Progenitor cell of endocrine pancreas (in vitro differentiated cells): ENCODE measurements at regions not wholly inside any gene's neighbourhood (a gene's known extent, or its start where the extent isn't known, plus 50 kb on each side); places are given as distances from the start of the nearest gene placed in this dataset.

Experiments
- DNase-seq: peaks from one replicate; pipeline ENCODE4 v3.0.0; 2021; ENCODE audit warnings: low spot score; ENCODE audit not compliant: unreplicated experiment
- H3K27ac Mint-ChIP-seq: 2 replicates; pipeline ENCODE4 v1.8.0; 2021; ENCODE audit warnings: mild to moderate bottlenecking, moderate library complexity, mixed read lengths
- H3K27me3 Mint-ChIP-seq: 2 replicates; pipeline ENCODE4 v1.8.0; 2021; ENCODE audit warnings: mixed read lengths
- H3K36me3 Mint-ChIP-seq: 2 replicates; pipeline ENCODE4 v1.8.0; 2022; ENCODE audit warnings: mixed read lengths; ENCODE audit not compliant: insufficient read depth
- H3K4me1 Mint-ChIP-seq: 2 replicates; pipeline ENCODE4 v1.8.0; 2021; ENCODE audit warnings: low read depth, mixed read lengths
- H3K4me3 Mint-ChIP-seq: 2 replicates; pipeline ENCODE4 v1.8.0; 2021; ENCODE audit warnings: low read depth, mild to moderate bottlenecking, moderate library complexity, mixed read lengths
- H3K9me3 Mint-ChIP-seq: 2 replicates; pipeline ENCODE4 v1.8.0; 2021; ENCODE audit warnings: low read depth, mixed read lengths
- CTCF ChIP-seq: fragments of 200-600 bp; sonication (generic); IDR thresholded peaks from one replicate; pipeline ENCODE4 v1.5.0; 2021; ENCODE audit warnings: antibody characterized with exemption, mild to moderate bottlenecking; ENCODE audit not compliant: unreplicated experiment

DNA sequence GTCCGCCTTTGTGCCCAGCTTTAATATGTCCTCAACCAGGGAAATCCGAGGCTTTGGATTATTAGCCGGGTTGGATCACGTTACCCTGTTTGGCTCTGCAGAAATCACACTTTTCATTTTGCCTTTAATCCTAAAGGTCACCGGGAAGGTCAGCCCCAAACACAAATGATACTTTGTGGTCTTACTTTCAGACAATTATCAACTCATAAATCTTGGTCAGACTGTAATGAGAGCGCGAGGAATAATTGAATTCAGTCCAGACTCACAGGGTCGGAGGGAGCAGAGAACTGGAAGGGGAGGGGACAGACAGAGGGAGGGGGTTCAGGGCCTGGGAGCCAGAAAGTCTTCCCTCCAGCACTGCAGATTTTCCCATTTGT lies 91.7 kb upstream of the NFIA start:
- DNase-seq, result no peak
- Mint-ChIP-seq H3K27ac (no peak overlapping the region), H3K36me3 (no peaks in the 10 kb centered on the region), H3K27me3 (peaks cover 12% of the 10 kb centered on the region), H3K4me3 (no peak overlapping the region), H3K9me3 (no peaks in the 10 kb centered on the region), H3K4me1 (peaks cover 12% of the 10 kb centered on the region)
- no peak for TF ChIP-seq CTCF

DNA sequence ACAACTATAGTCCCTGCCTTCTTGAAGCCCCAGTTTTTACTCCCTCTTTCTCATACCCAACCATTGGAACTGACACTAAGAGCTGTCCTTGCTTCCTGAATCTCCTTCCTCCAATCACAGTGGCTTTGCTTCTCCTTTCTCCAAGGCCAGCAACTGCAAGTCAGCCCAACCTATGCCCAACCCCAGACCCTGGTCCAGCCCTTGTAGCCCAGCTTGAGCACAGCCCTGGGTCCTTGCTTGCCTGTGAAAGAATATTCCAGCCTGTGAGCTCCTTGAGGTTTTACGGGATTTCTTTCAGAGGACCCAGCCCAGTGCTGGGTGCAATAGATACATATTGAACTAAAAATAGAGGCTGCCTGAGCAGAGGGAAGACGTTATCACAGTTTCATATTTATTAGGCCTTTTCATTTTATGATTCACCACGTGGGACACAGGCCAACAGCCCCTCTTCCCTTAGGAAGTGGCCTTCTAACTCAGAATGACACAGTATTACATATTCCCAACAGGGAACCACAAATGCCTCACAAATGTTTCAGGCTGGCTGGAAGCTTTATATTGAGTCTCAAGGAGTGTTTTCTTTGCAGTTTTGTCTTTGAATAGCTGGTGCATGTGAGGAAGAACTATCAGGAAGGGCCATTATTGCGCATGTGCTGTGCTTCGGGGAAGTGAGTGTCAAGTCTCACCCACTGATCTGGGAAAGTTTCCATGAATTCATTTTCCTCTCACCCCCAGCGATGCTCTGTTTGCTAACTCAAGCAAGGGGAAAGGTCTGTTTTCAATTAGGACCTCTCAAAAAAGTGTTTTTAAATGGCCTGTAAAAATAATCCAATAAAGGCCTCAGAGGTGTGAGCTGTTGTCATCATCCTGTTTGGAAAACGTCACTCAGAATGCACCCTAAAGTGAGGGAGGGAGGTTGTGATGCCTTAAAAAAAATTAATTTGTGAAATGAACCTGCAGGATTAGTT lies 92.3 kb upstream of the NFIA start:
- no peak overlapping the region for H3K4me3 Mint-ChIP-seq
- no peak for DNase-seq
- no peak for TF ChIP-seq CTCF
- H3K9me3 Mint-ChIP-seq, result no peaks in the 10 kb centered on the region
- H3K36me3 Mint-ChIP-seq, result no peaks in the 10 kb centered on the region
- H3K27me3 Mint-ChIP-seq, result peaks cover 12% of the 10 kb centered on the region
- H3K27ac Mint-ChIP-seq, result no peak overlapping the region
- H3K4me1 Mint-ChIP-seq, result peaks cover 12% of the 10 kb centered on the region

DNA sequence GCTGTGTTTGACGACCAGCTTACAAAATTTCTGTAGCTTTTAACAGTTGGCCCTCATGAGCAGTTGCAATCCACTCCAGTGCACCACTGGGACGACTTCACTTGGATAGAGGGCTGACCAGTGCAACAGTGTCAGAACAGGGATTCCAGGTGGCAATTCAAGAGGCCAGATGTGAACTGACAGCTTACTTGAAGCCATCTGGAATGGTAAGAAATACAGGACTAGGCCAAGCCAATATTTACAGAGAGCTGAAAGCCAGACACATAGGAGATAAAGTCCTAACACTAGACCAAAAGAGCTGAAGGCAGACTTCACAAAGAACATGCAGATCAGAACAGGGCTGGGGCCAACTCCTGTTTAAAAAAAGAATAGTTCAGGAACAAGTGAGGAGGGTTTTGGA lies 93.5 kb upstream of the NFIA start:
- no peak for DNase-seq
- no peak overlapping the region for H3K27ac Mint-ChIP-seq
- no peak overlapping the region for H3K4me3 Mint-ChIP-seq
- no peaks in the 10 kb centered on the region for H3K9me3 Mint-ChIP-seq
- peaks cover 14% of the 10 kb centered on the region for H3K4me1 Mint-ChIP-seq
- no peaks in the 10 kb centered on the region for H3K36me3 Mint-ChIP-seq
- no peak for TF ChIP-seq CTCF
- peaks cover 12% of the 10 kb centered on the region for H3K27me3 Mint-ChIP-seq

GRCh38 chr1:60987904-60988303 lies 94.5 kb upstream of the NFIA start:
- Mint-ChIP-seq H3K4me3 (no peak overlapping the region), H3K27me3 (peaks cover 6% of the 10 kb centered on the region), H3K9me3 (no peaks in the 10 kb centered on the region), H3K27ac (no peak overlapping the region), H3K36me3 (no peaks in the 10 kb centered on the region), H3K4me1 (peaks cover 17% of the 10 kb centered on the region)
- no peak for DNase-seq
- TF ChIP-seq CTCF, result no peak

DNA sequence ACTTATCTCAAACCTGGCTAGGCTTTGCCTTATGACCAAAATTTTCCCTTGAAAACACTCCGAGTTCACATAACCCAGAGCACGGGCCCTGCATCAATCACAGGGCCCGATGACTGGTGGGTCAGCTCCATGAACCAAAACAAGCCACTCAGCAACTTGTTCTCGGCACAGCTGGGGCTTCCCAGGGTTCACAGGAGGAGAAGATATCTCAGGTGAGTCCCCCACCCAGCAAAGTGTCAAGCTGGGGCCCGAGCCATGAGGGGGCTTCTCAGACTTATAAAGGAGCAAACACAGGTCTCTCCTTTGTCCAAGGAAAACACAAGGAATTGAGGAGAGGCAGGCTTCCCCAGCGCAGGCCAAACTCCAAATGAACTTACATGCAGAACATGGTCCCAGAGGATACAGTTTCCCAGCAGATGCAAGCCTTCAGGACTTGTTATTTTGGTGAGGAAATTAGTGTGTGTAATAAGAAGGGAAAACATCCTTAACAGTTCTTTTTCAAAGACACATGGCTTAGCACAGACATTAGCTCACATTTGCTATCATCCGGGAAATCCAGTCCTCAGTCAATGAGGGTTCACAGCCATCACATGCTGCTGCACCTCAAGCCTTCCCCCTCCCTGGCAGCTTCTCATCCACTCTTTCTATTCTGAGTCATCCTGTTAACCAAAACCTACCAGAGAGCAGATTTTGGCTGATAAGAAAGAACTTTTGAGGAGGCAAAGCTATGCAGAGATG lies 98.1 kb upstream of the NFIA start:
- no peaks in the 10 kb centered on the region for H3K36me3 Mint-ChIP-seq
- H3K9me3 Mint-ChIP-seq, result no peaks in the 10 kb centered on the region
- TF ChIP-seq CTCF, result no peak
- H3K27me3 Mint-ChIP-seq, result peaks cover 2% of the 10 kb centered on the region
- peaks cover 7% of the 10 kb centered on the region for H3K4me1 Mint-ChIP-seq
- H3K27ac Mint-ChIP-seq, result no peak overlapping the region
- no peak overlapping the region for H3K4me3 Mint-ChIP-seq
- no peak for DNase-seq
